HepG2 (cell line): ENCODE measurements at regions not wholly inside any gene's neighbourhood (a gene's known extent, or its start where the extent isn't known, plus 50 kb on each side); places are given as distances from the start of the nearest gene placed in this dataset.

ENCODE experiments used
- ATAC-seq: fragments of 200-7000 bp; cut with Tn5 transposase; 3 replicates; pipeline ENCODE4 v1.9.1; 2020; ENCODE audit warnings: mild to moderate bottlenecking, moderate library complexity
- BruUV-seq: library from RNA; stranded (reverse); fragments of 400-500 nt; replicated peaks from 2 replicates; lab custom pipeline; 2021; lab: Mats Ljungman, UMichigan
- CTCF ChIA-PET: fragments of 300-600 bp; formaldehyde crosslinking; extraction: SDS; loops from one replicate; lab custom pipeline; 2021; ENCODE audit warnings: low total read pairs, inconsistent platforms, low intra/inter-chr PET ratio; lab: Yijun Ruan, JAX
- POLR2A ChIA-PET: fragments of 350-600 bp; sonication (Branson Sonifier 250); formaldehyde crosslinking; loops from one replicate; lab custom pipeline; 2020; ENCODE audit warnings: antibody characterized with exemption, inconsistent platforms; lab: Yijun Ruan, JAX
- DNase-seq: peaks from one replicate; pipeline ENCODE4 v3.0.0-alpha.2; 2015; ENCODE audit warnings: low spot score
- FAIRE-seq: peaks from 3 replicates; lab custom pipeline; 2011; peaks lifted over from hg19 to GRCh38; lab: Jason Lieb, UNC
- H2AFZ ChIP-seq: one replicate; pipeline ENCODE4 v1.6.1; 2011; ENCODE audit warnings: low read length, inconsistent platforms
- H3K27ac ChIP-seq: fragments of 300-600 bp; 3 replicates; pipeline ENCODE4 v1.8.0; 2011; ENCODE audit warnings: mixed run types, mild to moderate bottlenecking, mixed read lengths, low read length, inconsistent platforms; ENCODE audit not compliant: insufficient read depth; ENCODE audit errors: extremely low read length
- H3K27me3 ChIP-seq, 2 experiments: fragments of 200-600 bp in 1 of 2; 2 replicates in 1 of 2; 3 replicates in 1 of 2; pipeline versions ENCODE4 v1.6.0 to v1.8.0; 2011; ENCODE audit warnings: low read length in 2 of 2, mild to moderate bottlenecking in 2 of 2, moderate library complexity in 2 of 2, inconsistent platforms in 1 of 2; ENCODE audit not compliant: insufficient read depth in 2 of 2, control insufficient read depth in 1 of 2
- H3K36me3 ChIP-seq, 2 experiments: fragments of 200-600 bp in 1 of 2; replicated peaks in 1 of 2; 2 replicates in 1 of 2; 3 replicates in 1 of 2; pipeline versions ENCODE4 v1.5.1 to v1.8.0; 2011; ENCODE audit warnings: low read length in 2 of 2, inconsistent platforms in 1 of 2; ENCODE audit not compliant: insufficient read depth in 2 of 2, control insufficient read depth in 1 of 2
- H3K4me1 ChIP-seq: 2 replicates; pipeline ENCODE4 v1.5.1; 2012; ENCODE audit warnings: low read length, inconsistent platforms; ENCODE audit not compliant: insufficient read depth
- H3K4me2 ChIP-seq: 2 replicates; pipeline ENCODE4 v1.6.0; 2011; ENCODE audit warnings: low read depth, low read length, inconsistent platforms
- H3K4me3 ChIP-seq, 3 experiments: fragments of 200-600 bp in 1 of 3; sonication (generic), shearing (Covaris generic) in 1 of 3; replicated peaks in 1 of 3; 2 replicates each; pipeline ENCODE4 v1.5.1; 2011 to 2016; ENCODE audit warnings: low read length in 3 of 3, inconsistent platforms in 2 of 3, low read depth in 2 of 3, mild to moderate bottlenecking in 2 of 3, control low read depth in 1 of 3, mixed read lengths in 1 of 3; ENCODE audit not compliant: insufficient read depth in 1 of 3
- H3K79me2 ChIP-seq: one replicate; pipeline ENCODE4 v1.6.1; 2011; ENCODE audit warnings: low read length, inconsistent platforms; ENCODE audit not compliant: insufficient read depth
- H3K9ac ChIP-seq: 2 replicates; pipeline ENCODE4 v1.6.0; 2011; ENCODE audit warnings: mild to moderate bottlenecking, low read depth, low read length, inconsistent platforms; ENCODE audit not compliant: insufficient read depth
- H3K9me3 ChIP-seq: 2 replicates; pipeline ENCODE4 v1.5.1; 2012; ENCODE audit warnings: mild to moderate bottlenecking, low read length
- H4K20me1 ChIP-seq: 2 replicates; pipeline ENCODE4 v1.6.0; 2011; ENCODE audit warnings: inconsistent platforms, mild to moderate bottlenecking, low read length, moderate library complexity; ENCODE audit not compliant: insufficient read depth
- ELF1 ChIP-seq: sonication (generic); formaldehyde crosslinking; IDR thresholded peaks from 2 replicates; pipeline ENCODE4 v1.4.0; 2020; ENCODE audit warnings: missing genetic modification reagents
- GLI4 ChIP-seq: sonication (generic); formaldehyde crosslinking; IDR thresholded peaks from 2 replicates; pipeline ENCODE4 v1.5.1; 2020; ENCODE audit warnings: missing genetic modification reagents, mild to moderate bottlenecking, moderate library complexity, borderline replicate concordance
- KDM5A ChIP-seq: fragments of 200-600 bp; sonication (generic); IDR thresholded peaks from 2 replicates; pipeline ENCODE4 v1.7.0; 2018; ENCODE audit warnings: antibody characterized with exemption, mild to moderate bottlenecking, low read length, borderline replicate concordance
- MAF1 ChIP-seq: sonication (generic); formaldehyde crosslinking; IDR thresholded peaks from 2 replicates; pipeline ENCODE4 v1.5.0; 2020; ENCODE audit warnings: missing genetic modification reagents, borderline replicate concordance
- NKX3-1 ChIP-seq: sonication (generic); formaldehyde crosslinking; IDR thresholded peaks from 2 replicates; pipeline ENCODE4 v1.5.0; 2020; ENCODE audit warnings: missing genetic modification reagents
- PAX8 ChIP-seq: sonication (generic); formaldehyde crosslinking; IDR thresholded peaks from 2 replicates; pipeline ENCODE4 v1.8.0; 2022; ENCODE audit warnings: mild to moderate bottlenecking, missing genetic modification reagents, borderline replicate concordance
- RORA ChIP-seq: sonication (generic); formaldehyde crosslinking; IDR thresholded peaks from 2 replicates; pipeline ENCODE4 v1.5.0; 2020; ENCODE audit warnings: mild to moderate bottlenecking, missing genetic modification reagents, moderate library complexity
- ZBTB1 ChIP-seq: sonication (generic); formaldehyde crosslinking; IDR thresholded peaks from 2 replicates; pipeline ENCODE4 v1.4.0; 2020; ENCODE audit warnings: missing genetic modification reagents, borderline replicate concordance
- ZNF225 ChIP-seq: sonication (generic); formaldehyde crosslinking; IDR thresholded peaks from 2 replicates; pipeline ENCODE4 v1.4.0; 2020; ENCODE audit warnings: mild to moderate bottlenecking, missing genetic modification reagents
- ZNF335 ChIP-seq: sonication (generic); formaldehyde crosslinking; IDR thresholded peaks from 2 replicates; pipeline ENCODE4 v1.4.0; 2020; ENCODE audit warnings: missing genetic modification reagents
- ZNF441 ChIP-seq: sonication (generic); formaldehyde crosslinking; IDR thresholded peaks from 2 replicates; pipeline ENCODE4 v1.7.0; 2021; ENCODE audit warnings: missing genetic modification reagents, borderline replicate concordance
- ZNF562 ChIP-seq: sonication (generic); formaldehyde crosslinking; IDR thresholded peaks from 2 replicates; pipeline ENCODE4 v1.8.0; 2022; ENCODE audit warnings: missing genetic modification reagents, borderline replicate concordance
- ZSCAN31 ChIP-seq: sonication (generic); formaldehyde crosslinking; IDR thresholded peaks from 2 replicates; pipeline ENCODE4 v1.5.0; 2020; ENCODE audit warnings: low read depth, mild to moderate bottlenecking, missing genetic modification reagents
- WGBS: methylation state at CpG from one replicate; pipeline ENCODE4 v1.1.6; 2017; ENCODE audit warnings: low lambda C conversion rate; 5-methylcytosine and 5-hydroxymethylcytosine counted together
- in situ Hi-C: cut with HindIII; loops from 2 replicates; pipeline ENCODE4 v1.10.0; 2017; ENCODE audit warnings: low pct_unique_long_range_greater_than_20kb; ENCODE audit not compliant: extremely low pct_ligation_motif_present
- intact Hi-C: fragments of 100-400 bp; cut with micrococcal nuclease; formaldehyde crosslinking; loops from one replicate; pipeline ENCODE4 v1.10.0; 2022; ENCODE audit not compliant: unreplicated experiment
- TF ChIP-seq, protein P1 (sequence below): sonication (generic); formaldehyde crosslinking; IDR thresholded peaks from 2 replicates; pipeline ENCODE4 v1.8.0; 2023; ENCODE audit warnings: mild to moderate bottlenecking, missing genetic modification reagents
- TF ChIP-seq, protein P2 (sequence below): sonication (generic); formaldehyde crosslinking; IDR thresholded peaks from 2 replicates; pipeline ENCODE4 v1.4.0; 2020; ENCODE audit warnings: mild to moderate bottlenecking, missing genetic modification reagents, borderline replicate concordance

DNA sequence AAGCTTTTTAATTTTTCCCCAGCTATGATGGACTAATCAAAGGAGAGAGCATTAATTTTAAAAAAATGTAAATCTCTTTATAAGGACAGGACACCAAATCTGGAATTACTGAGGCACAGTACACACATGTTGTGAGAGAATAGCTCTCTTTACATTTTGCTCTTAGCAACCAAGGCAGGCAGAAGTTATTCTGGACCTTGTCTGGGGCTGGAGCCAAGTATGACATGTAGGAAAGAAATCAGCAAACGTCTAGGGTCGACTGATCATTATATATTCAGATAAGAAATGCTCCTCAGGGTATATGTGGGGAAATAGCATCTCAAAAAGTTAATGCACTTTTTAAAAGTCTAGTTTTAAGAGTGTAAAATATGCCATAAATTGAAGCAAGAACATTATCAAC is 1330.0 kb upstream of the CELF4 start (continued):
- TF ChIP-seq, protein P1, sequence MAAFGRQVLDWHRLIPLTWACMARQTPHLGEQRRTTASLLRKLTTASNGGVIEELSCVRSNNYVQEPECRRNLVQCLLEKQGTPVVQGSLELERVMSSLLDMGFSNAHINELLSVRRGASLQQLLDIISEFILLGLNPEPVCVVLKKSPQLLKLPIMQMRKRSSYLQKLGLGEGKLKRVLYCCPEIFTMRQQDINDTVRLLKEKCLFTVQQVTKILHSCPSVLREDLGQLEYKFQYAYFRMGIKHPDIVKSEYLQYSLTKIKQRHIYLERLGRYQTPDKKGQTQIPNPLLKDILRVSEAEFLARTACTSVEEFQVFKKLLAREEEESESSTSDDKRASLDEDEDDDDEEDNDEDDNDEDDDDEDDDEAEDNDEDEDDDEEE: no peak
- TF ChIP-seq, all 625 proteins: peak for 0

DNA sequence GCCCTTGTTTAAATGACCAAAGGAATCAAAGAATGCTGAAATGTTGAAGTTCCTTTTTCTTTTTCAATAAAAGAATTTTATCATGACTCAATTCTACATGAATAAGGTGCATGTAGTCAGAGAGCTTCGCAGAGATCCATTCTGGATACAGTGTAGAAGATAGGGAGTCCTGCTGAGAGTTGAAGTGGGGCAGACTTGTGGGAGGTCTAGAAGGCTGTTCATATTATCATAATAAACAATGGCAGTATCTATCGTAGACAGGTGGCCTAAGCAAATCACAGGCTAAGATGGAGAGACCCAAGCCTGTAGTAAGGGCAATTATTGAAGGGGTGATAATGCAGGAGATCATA is 1322.0 kb upstream of the CELF4 start:
- Histone ChIP-seq H3K79me2 (no peaks in the 10 kb centered on the region), H3K4me1 (no peaks in the 10 kb centered on the region), H3K9ac (no peak overlapping the region), H3K27me3 (no peaks in the 10 kb centered on the region), H3K4me3 (no peak overlapping the region), H3K9me3 (no peaks in the 10 kb centered on the region), H2AFZ (no peak overlapping the region), H3K27ac (no peak overlapping the region), H3K4me2 (no peak overlapping the region), H3K36me3 (no peaks in the 10 kb centered on the region), H4K20me1 (no peaks in the 10 kb centered on the region)
- FAIRE-seq: no peak
- in situ Hi-C loops (no loop called here), intact Hi-C loops (loop anchor here (10.0 kb wide), 1 partner anchor 687 kb away; no protein-coding TSS in a partner anchor)
- no TSS peak for BruUV-seq
- TF ChIP-seq GLI4 (no peak), ZNF441 (CRISPR knock-in tag) (no peak), ZSCAN31 (CRISPR knock-in tag) (no peak), KDM5A (no peak), ZNF335 (CRISPR knock-in tag) (no peak), RORA (CRISPR knock-in tag) (no peak), ZNF225 (CRISPR knock-in tag) (no peak), MAF1 (CRISPR knock-in tag) (no peak), ZNF562 (no peak), PAX8 (no peak), ELF1 (CRISPR knock-in tag) (no peak), NKX3-1 (CRISPR knock-in tag) (no peak), ZBTB1 (CRISPR knock-in tag) (no peak)
- TF ChIP-seq, protein P2, sequence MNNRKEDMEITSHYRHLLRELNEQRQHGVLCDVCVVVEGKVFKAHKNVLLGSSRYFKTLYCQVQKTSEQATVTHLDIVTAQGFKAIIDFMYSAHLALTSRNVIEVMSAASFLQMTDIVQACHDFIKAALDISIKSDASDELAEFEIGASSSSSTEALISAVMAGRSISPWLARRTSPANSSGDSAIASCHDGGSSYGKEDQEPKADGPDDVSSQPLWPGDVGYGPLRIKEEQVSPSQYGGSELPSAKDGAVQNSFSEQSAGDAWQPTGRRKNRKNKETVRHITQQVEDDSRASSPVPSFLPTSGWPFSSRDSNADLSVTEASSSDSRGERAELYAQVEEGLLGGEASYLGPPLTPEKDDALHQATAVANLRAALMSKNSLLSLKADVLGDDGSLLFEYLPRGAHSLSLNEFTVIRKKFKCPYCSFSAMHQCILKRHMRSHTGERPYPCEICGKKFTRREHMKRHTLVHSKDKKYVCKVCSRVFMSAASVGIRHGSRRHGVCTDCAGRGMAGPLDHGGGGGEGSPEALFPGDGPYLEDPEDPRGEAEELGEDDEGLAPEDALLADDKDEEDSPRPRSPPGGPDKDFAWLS (CRISPR knock-in tag): no peak
- ChIA-PET POLR2A (no interaction called here), CTCF (no interaction called here)
- no peak for ATAC-seq
- DNase-seq: no peak
- 2% methylated on average over 2 of the region's 2 CpGs for WGBS
